Prostate gland (tissue), 2 donors: ENCODE measurements at regions not wholly inside any gene's neighbourhood (a gene's known extent, or its start where the extent isn't known, plus 50 kb on each side); places are given as distances from the start of the nearest gene placed in this dataset.

Source experiments
- POLR2AphosphoS5 ChIP-seq: sonication (generic); formaldehyde crosslinking; IDR thresholded peaks from one replicate; pipeline ENCODE4 v1.6.1; 2017; ENCODE audit warnings: antibody characterized with exemption
- TF ChIP-seq, protein P1 (sequence below), 4 experiments: fragments of 200-600 bp in 2 of 4; fragments of 450-650 bp in 2 of 4; sonication (generic) in 2 of 4; IDR thresholded peaks; 1 replicate in 3 of 4; 2 replicates in 1 of 4; pipeline ENCODE4 v1.5.1; 2016 to 2019; ENCODE audit warnings: antibody characterized with exemption in 4 of 4, mild to moderate bottlenecking in 2 of 4, moderate library complexity in 2 of 4

GRCh38 chr6:88244721-88245120 lies 78.6 kb upstream of the CNR1 start:
- TF ChIP-seq, protein P1, sequence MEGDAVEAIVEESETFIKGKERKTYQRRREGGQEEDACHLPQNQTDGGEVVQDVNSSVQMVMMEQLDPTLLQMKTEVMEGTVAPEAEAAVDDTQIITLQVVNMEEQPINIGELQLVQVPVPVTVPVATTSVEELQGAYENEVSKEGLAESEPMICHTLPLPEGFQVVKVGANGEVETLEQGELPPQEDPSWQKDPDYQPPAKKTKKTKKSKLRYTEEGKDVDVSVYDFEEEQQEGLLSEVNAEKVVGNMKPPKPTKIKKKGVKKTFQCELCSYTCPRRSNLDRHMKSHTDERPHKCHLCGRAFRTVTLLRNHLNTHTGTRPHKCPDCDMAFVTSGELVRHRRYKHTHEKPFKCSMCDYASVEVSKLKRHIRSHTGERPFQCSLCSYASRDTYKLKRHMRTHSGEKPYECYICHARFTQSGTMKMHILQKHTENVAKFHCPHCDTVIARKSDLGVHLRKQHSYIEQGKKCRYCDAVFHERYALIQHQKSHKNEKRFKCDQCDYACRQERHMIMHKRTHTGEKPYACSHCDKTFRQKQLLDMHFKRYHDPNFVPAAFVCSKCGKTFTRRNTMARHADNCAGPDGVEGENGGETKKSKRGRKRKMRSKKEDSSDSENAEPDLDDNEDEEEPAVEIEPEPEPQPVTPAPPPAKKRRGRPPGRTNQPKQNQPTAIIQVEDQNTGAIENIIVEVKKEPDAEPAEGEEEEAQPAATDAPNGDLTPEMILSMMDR (IDR thresholded peaks at IDR 0.05): no peak
- TF ChIP-seq POLR2AphosphoS5: no peak
